Gastrocnemius medialis (tissue), 4 donors: ENCODE measurements at regions not wholly inside any gene's neighbourhood (a gene's known extent, or its start where the extent isn't known, plus 50 kb on each side); places are given as distances from the start of the nearest gene placed in this dataset.

Experiments used
- ATAC-seq, 2 donors: fragments of 150-250 bp; one replicate each; pipeline ENCODE4 v1.9.1; 2016
- DNase-seq, 2 donors: peaks; one replicate each; pipeline ENCODE4 v3.0.0-alpha.2; 2019
- H3K27ac ChIP-seq, 4 donors: fragments of 200-600 bp; sonication (generic); 1 replicate in 1 of 4; 2 replicates in 3 of 4; pipeline ENCODE4 v1.5.1; 2016 to 2018; ENCODE audit warnings: mild to moderate bottlenecking in 2 of 4, moderate library complexity in 1 of 4
- H3K27me3 ChIP-seq, 3 donors: fragments of 200-600 bp; sonication (generic) in 2 of 3; 1 replicate in 1 of 3; 2 replicates in 2 of 3; pipeline versions ENCODE4 v1.5.1 to v1.6.0; 2016 to 2019; ENCODE audit warnings: mild to moderate bottlenecking in 1 of 3, moderate library complexity in 1 of 3
- H3K36me3 ChIP-seq, 2 donors: fragments of 200-600 bp; sonication (generic) in 1 of 2; one replicate each; pipeline ENCODE4 v1.5.1; 2017 to 2018
- H3K4me1 ChIP-seq, 2 donors: fragments of 200-600 bp; sonication (generic) in 1 of 2; one replicate each; pipeline ENCODE4 v1.5.1; 2016 to 2017; ENCODE audit warnings: mild to moderate bottlenecking in 2 of 2
- H3K4me3 ChIP-seq, 4 donors: fragments of 200-600 bp; sonication (generic) in 3 of 4; 1 replicate in 1 of 4; 2 replicates in 3 of 4; pipeline ENCODE4 v1.5.1; 2016 to 2019; ENCODE audit warnings: mild to moderate bottlenecking in 2 of 4
- H3K9me3 ChIP-seq, 3 donors: fragments of 200-600 bp; sonication (generic) in 2 of 3; 1 replicate in 1 of 3; 2 replicates in 2 of 3; pipeline ENCODE4 v1.5.1; 2016 to 2019
- POLR2A ChIP-seq, 2 donors: fragments of 450-650 bp; IDR thresholded peaks; one replicate each; pipeline ENCODE4 v1.6.1; 2017; ENCODE audit warnings: antibody characterized with exemption in 2 of 2, mild to moderate bottlenecking in 2 of 2, moderate library complexity in 2 of 2
- in situ Hi-C, 4 donors: fragments of 200-750 bp; cut with MboI; loops; one replicate each; pipeline versions ENCODE4 v1.15.0 to v1.8.0; 2017; ENCODE audit warnings: low sequenced_read_pairs in 4 of 4
- intact Hi-C: fragments of 100-400 bp; cut with DNase I; formaldehyde crosslinking; loops from one replicate; pipeline ENCODE4 v1.15.1; 2023; ENCODE audit warnings: low total_unique reads
- TF ChIP-seq, protein P1 (sequence below), 5 experiments: fragments of 450-650 bp in 3 of 5; fragments of 200-600 bp in 2 of 5; sonication (generic) in 2 of 5; IDR thresholded peaks in 4 of 5; conservative IDR thresholded peaks in 1 of 5; 1 replicate in 4 of 5; 2 replicates in 1 of 5; pipeline ENCODE4 v1.5.1; 2016 to 2019; ENCODE audit warnings: antibody characterized with exemption in 5 of 5, mild to moderate bottlenecking in 3 of 5, moderate library complexity in 3 of 5

DNA sequence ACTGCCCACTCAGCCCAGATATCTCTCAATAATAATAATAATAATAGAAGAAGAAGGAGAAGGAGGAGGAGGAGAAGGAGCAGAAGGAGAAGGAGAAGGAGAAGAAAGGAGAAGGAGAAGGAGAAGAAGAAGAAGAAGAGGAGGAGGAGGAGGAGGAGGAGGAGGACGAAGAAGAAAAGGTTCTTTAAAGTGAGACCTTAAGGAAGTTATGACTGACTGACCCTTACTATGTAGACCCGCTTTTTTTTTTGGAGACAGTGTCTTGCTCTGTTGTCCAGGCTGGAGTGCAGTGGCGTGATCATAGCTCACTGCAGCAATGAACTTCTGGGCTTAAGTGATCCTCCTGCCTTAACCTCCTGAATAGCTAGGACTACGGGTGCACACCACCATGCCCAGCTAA lies 88.9 kb upstream of the RFX8 start:
- DNase-seq (no peak), ATAC-seq (no peak)
- no peak for TF ChIP-seq POLR2A (IDR thresholded peaks at IDR 0.05)
- TF ChIP-seq, protein P1, sequence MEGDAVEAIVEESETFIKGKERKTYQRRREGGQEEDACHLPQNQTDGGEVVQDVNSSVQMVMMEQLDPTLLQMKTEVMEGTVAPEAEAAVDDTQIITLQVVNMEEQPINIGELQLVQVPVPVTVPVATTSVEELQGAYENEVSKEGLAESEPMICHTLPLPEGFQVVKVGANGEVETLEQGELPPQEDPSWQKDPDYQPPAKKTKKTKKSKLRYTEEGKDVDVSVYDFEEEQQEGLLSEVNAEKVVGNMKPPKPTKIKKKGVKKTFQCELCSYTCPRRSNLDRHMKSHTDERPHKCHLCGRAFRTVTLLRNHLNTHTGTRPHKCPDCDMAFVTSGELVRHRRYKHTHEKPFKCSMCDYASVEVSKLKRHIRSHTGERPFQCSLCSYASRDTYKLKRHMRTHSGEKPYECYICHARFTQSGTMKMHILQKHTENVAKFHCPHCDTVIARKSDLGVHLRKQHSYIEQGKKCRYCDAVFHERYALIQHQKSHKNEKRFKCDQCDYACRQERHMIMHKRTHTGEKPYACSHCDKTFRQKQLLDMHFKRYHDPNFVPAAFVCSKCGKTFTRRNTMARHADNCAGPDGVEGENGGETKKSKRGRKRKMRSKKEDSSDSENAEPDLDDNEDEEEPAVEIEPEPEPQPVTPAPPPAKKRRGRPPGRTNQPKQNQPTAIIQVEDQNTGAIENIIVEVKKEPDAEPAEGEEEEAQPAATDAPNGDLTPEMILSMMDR (IDR thresholded peaks at IDR 0.05 in 4 of 5, conservative IDR thresholded peaks at IDR 0.05 in 1 of 5) = no peak
- in situ Hi-C loops (no loop called here), intact Hi-C loops (no loop called here)
- Histone ChIP-seq H3K27me3 (peaks cover 0 to 5% (median 0%) of the 10 kb centered on the region in 3 donors), H3K9me3 (no peaks in the 10 kb centered on the region), H3K27ac (no peak overlapping the region), H3K4me3 (no peak overlapping the region), H3K4me1 (peaks cover 8 to 12% of the 10 kb centered on the region in 2 donors), H3K36me3 (no peaks in the 10 kb centered on the region)

DNA sequence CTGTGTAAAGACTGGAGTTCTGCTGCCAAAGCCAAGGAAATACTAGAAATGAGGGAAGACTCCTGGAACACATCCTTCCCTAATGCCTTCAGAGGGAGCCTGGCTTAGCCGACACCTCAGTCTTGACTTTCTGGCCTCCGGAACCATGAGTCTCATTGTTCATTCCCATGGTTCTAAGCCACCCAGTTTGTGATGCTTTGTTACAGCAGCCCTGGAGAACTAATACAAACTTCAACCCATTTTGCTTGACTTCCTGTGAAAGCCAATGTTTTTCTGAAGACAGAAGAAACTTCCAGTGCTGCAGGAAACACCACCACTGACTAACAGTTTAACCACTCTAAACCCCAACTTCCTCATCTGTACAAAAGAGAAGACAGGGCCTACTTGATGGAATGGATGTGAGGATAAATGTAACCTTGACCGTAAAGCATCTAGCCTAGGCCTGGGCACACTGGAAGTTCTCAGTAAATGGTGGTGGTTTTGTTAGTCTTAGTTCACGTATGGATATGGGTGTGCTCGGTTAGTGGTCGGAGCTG lies 85.9 kb upstream of the RFX8 start:
- Histone ChIP-seq H3K27me3 (no peaks in the 10 kb centered on the region), H3K4me3 (no peak overlapping the region), H3K9me3 (no peaks in the 10 kb centered on the region), H3K4me1 (peaks cover 15 to 20% of the 10 kb centered on the region in 2 donors), H3K36me3 (no peaks in the 10 kb centered on the region), H3K27ac (no peak overlapping the region)
- DNase-seq (no peak), ATAC-seq (no peak)
- TF ChIP-seq, protein P1 (IDR thresholded peaks at IDR 0.05 in 4 of 5, conservative IDR thresholded peaks at IDR 0.05 in 1 of 5) = no peak
- intact Hi-C loops = no loop called here
- in situ Hi-C loops = no loop called here

DNA sequence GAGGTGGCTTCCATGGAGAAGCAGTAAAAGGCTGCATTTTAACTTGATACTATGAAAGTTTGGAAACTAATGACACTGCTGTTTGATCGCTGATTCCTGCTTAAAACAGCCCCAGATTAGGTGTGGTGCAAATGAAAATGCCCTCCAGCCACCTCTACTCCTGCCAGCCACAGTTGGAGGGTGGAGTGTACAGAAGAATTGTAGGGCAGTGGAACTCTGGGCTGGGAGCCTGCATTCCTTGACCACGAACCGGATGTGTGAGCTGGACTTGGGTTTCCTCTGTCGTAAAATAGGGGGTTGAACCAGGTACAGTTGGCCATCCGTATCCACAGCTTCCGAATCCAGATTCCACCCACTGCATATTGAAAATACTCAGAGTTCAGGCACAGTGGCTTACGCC lies 84.6 kb upstream of the RFX8 start:
- Histone ChIP-seq H3K4me1 (peaks cover 15 to 20% of the 10 kb centered on the region in 2 donors), H3K27ac (peak overlapping the region; percentile 80 to 83 (median 82)), H3K4me3 (peak overlapping the region in 3 of 4 donors; percentile 4 to 34 (median 7)), H3K36me3 (no peaks in the 10 kb centered on the region), H3K27me3 (no peaks in the 10 kb centered on the region), H3K9me3 (no peaks in the 10 kb centered on the region)
- in situ Hi-C loops (no loop called here), intact Hi-C loops (loop anchor here (2.0 kb wide), 2 partner anchors 39 to 137 kb away; partner anchors contain the start of gene MAP4K4)
- DNase-seq = peak; percentile 22 to 54
- TF ChIP-seq, protein P1 (IDR thresholded peaks at IDR 0.05 in 4 of 5, conservative IDR thresholded peaks at IDR 0.05 in 1 of 5) = no peak
- no peak for TF ChIP-seq POLR2A (IDR thresholded peaks at IDR 0.05)
- peak; percentile 59 to 72 for ATAC-seq

DNA sequence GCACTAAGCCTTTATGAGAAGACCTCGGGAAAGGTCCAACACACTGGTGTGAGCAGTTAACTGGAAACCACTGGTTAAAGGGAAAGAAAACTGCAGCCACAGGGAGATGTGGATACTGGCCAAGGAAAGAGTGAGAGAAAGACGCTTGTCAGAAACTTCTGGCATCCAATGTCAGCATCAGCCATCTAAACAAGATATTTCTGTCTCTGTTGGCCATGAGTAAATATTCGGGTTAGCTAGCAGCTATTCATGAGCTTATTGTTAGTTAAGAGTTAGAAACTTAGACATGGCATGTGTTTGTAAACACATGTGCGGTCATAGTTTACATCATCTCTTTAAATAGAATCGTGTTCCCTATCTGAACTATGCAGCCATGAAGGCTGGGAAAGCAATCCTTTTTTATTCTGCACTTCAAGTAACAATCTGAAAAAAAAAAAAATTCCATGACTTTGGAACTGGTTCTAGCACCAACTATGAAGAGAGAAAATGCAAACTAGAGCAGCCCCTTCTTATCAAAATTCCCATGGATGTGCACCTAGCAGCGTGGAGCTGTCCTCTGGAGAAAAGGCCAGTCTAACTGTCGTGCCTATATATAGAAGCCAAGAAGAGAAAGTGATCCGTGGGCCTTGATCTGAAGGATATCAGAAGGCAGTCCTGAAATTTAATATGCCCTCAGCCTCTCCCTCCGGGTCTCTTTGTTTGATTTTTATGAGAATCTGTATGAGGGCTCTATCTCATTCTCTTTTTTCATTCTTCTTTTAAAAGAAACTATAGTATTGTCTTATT lies 84.0 kb upstream of the RFX8 start:
- ATAC-seq = peak; percentile 93 to 95
- in situ Hi-C loops = no loop called here
- Histone ChIP-seq H3K4me3 (peak overlapping the region; percentile 4 to 34 (median 20)), H3K4me1 (peaks cover 15 to 20% of the 10 kb centered on the region in 2 donors), H3K27ac (peak overlapping the region; percentile 80 to 83 (median 82)), H3K9me3 (no peaks in the 10 kb centered on the region), H3K36me3 (no peaks in the 10 kb centered on the region), H3K27me3 (no peaks in the 10 kb centered on the region)
- DNase-seq = no peak
- intact Hi-C loops = loop anchor here (2.0 kb wide), 2 partner anchors 38 to 138 kb away; partner anchors contain the start of gene MAP4K4
- TF ChIP-seq, protein P1 (IDR thresholded peaks at IDR 0.05 in 4 of 5, conservative IDR thresholded peaks at IDR 0.05 in 1 of 5) = no peak
- TF ChIP-seq POLR2A (IDR thresholded peaks at IDR 0.05) = no peak
